ENCODE measurements at regions not wholly inside any gene's neighbourhood (a gene's known extent, or its start where the extent isn't known, plus 50 kb on each side); places are given as distances from the start of the nearest gene placed in this dataset.

- no peak for TF ChIP-seq CTCF (IDR thresholded peaks at IDR 0.05)
- no peak for TF ChIP-seq POLR2A (IDR thresholded peaks at IDR 0.05)
Observed at GRCh38 chr18:8474661-8475060, 134.6 kb upstream of the RAB12 start.

All from breast epithelium (tissue), 3 donors.